A549 (cell line): ENCODE measurements at regions not wholly inside any gene's neighbourhood (a gene's known extent, or its start where the extent isn't known, plus 50 kb on each side); places are given as distances from the start of the nearest gene placed in this dataset.

Source experiments
- ATAC-seq, 2 experiments: fragments of 200-7000 bp in 1 of 2; fragments of >200 bp in 1 of 2; cut with Nextera tagmentation in 1 of 2; cut with Tn5 transposase in 1 of 2; 3 replicates each; pipeline versions ENCODE4 v1.8.0 to v1.9.1; 2018 to 2020; ENCODE audit warnings: mild to moderate bottlenecking in 1 of 2, moderate library complexity in 1 of 2
- CTCF ChIA-PET: fragments of 300-600 bp; sonication (Branson Sonifier 250); formaldehyde crosslinking; extraction: SDS; loops from one replicate; lab custom pipeline; 2021; ENCODE audit warnings: antibody characterized with exemption, inconsistent platforms; lab: Yijun Ruan, JAX
- POLR2A ChIA-PET: fragments of 350-600 bp; formaldehyde crosslinking; extraction: SDS; loops from one replicate; lab custom pipeline; 2021; ENCODE audit warnings: antibody characterized with exemption, inconsistent platforms; lab: Yijun Ruan, JAX
- DNase-seq, 2 experiments: peaks; one replicate each; pipeline versions ENCODE4 v3.0.0 to v3.0.0-alpha.2; 2011 to 2016; ENCODE audit warnings: low read depth in 1 of 2, low spot score in 1 of 2
- FAIRE-seq: peaks from 2 replicates; lab custom pipeline; 2011; peaks lifted over from hg19 to GRCh38; lab: Jason Lieb, UNC
- H3K27ac ChIP-seq, 2 experiments: fragments of >200 bp; sonication (Bioruptor Twin); formaldehyde crosslinking; 3 replicates each; pipeline ENCODE4 v1.5.1; 2016 to 2017
- H3K4me1 ChIP-seq: fragments of >200 bp; sonication (Bioruptor Twin); formaldehyde crosslinking; 3 replicates; pipeline ENCODE4 v1.6.1; 2016
- H3K4me2 ChIP-seq: fragments of >200 bp; sonication (Bioruptor Twin); formaldehyde crosslinking; 3 replicates; pipeline ENCODE4 v1.6.1; 2016
- H3K4me3 ChIP-seq: fragments of >200 bp; sonication (Bioruptor Twin); formaldehyde crosslinking; 3 replicates; pipeline ENCODE4 v1.5.1; 2016
- H3K9me3 ChIP-seq: fragments of >200 bp; sonication (Bioruptor Twin); formaldehyde crosslinking; 3 replicates; pipeline ENCODE4 v1.6.1; 2016
- CBX2 ChIP-seq: fragments of 200-600 bp; sonication (generic); IDR thresholded peaks from 2 replicates; pipeline ENCODE4 v1.6.1; 2016; ENCODE audit warnings: low read depth, mild to moderate bottlenecking, borderline replicate concordance
- CBX8 ChIP-seq: fragments of 200-600 bp; sonication (generic); IDR thresholded peaks from 2 replicates; pipeline ENCODE4 v1.6.1; 2016
- CEBPB ChIP-seq, 2 experiments: fragments of >200 bp in 1 of 2; sonication (Bioruptor Twin) in 1 of 2; formaldehyde crosslinking in 1 of 2; IDR thresholded peaks; 2 replicates each; pipeline ENCODE4 v1.6.1; 2012 to 2016
- EHF ChIP-seq: fragments of 250-450 bp; sonication (Bioruptor Pico); IDR thresholded peaks from 2 replicates; pipeline ENCODE4 v1.5.0; 2020; ENCODE audit warnings: mild to moderate bottlenecking
- ESRRA ChIP-seq: fragments of 150-350 bp; IDR thresholded peaks from 2 replicates; pipeline ENCODE4 v1.6.1; 2014; ENCODE audit warnings: mild to moderate bottlenecking, low read length, borderline replicate concordance
- FOSB ChIP-seq: fragments of 250-450 bp; sonication (Bioruptor Pico); IDR thresholded peaks from 2 replicates; pipeline ENCODE4 v1.5.0; 2020; ENCODE audit warnings: mild to moderate bottlenecking, moderate library complexity
- FOXS1 ChIP-seq: fragments of 250-450 bp; sonication (Bioruptor Pico); IDR thresholded peaks from 2 replicates; pipeline ENCODE4 v1.5.0; 2020; ENCODE audit warnings: mild to moderate bottlenecking, moderate library complexity
- HOXB13 ChIP-seq: fragments of 250-450 bp; sonication (Bioruptor Pico); IDR thresholded peaks from 2 replicates; pipeline ENCODE4 v1.5.0; 2020; ENCODE audit warnings: low read depth, mild to moderate bottlenecking, moderate library complexity
- JUNB ChIP-seq: fragments of >200 bp; sonication (Bioruptor Twin); formaldehyde crosslinking; IDR thresholded peaks from 2 replicates; pipeline ENCODE4 v1.6.1; 2016
- MAZ ChIP-seq: fragments of 150-350 bp; IDR thresholded peaks from 2 replicates; pipeline ENCODE4 v1.6.1; 2014; ENCODE audit warnings: antibody characterized with exemption, low read depth, low read length, borderline replicate concordance
- NFE2L2 ChIP-seq: fragments of 150-350 bp; conservative IDR thresholded peaks from 2 replicates; pipeline ENCODE4 v1.6.1; 2014; ENCODE audit warnings: low read length
- NPAS2 ChIP-seq: fragments of 250-450 bp; sonication (Bioruptor Pico); IDR thresholded peaks from 2 replicates; pipeline ENCODE4 v1.8.0; 2022; ENCODE audit warnings: mild to moderate bottlenecking, moderate library complexity, borderline replicate concordance
- RARB ChIP-seq: fragments of 250-450 bp; sonication (Bioruptor Pico); IDR thresholded peaks from 2 replicates; pipeline ENCODE4 v1.8.0; 2021; ENCODE audit warnings: mild to moderate bottlenecking, moderate library complexity
- RFX5 ChIP-seq: fragments of 450-650 bp; IDR thresholded peaks from 2 replicates; pipeline ENCODE4 v1.7.1; 2014; ENCODE audit warnings: antibody characterized with exemption, mild to moderate bottlenecking, moderate library complexity
- SMC3 ChIP-seq: fragments of >200 bp; sonication (Bioruptor Twin); formaldehyde crosslinking; IDR thresholded peaks from 3 replicates; pipeline ENCODE4 v1.6.1; 2018; ENCODE audit warnings: inconsistent platforms
- SREBF2 ChIP-seq: fragments of 450-650 bp; IDR thresholded peaks from 2 replicates; pipeline ENCODE4 v1.6.1; 2014; ENCODE audit warnings: mild to moderate bottlenecking, moderate library complexity
- ZFP36 ChIP-seq: fragments of 450-650 bp; IDR thresholded peaks from 2 replicates; pipeline ENCODE4 v1.6.1; 2014; ENCODE audit warnings: borderline replicate concordance; ENCODE audit not compliant: partially characterized antibody
- ZNF302 ChIP-seq: fragments of 250-450 bp; sonication (Bioruptor Pico); IDR thresholded peaks from 2 replicates; pipeline ENCODE4 v1.9.0; 2021; ENCODE audit warnings: inconsistent platforms, mild to moderate bottlenecking, moderate library complexity
- WGBS: methylation state at CpG from one replicate; pipeline ENCODE4 v1.1.6; 2017; ENCODE audit errors: missing lambda C conversion rate; 5-methylcytosine and 5-hydroxymethylcytosine counted together
- TF ChIP-seq, protein P1 (sequence below): IDR thresholded peaks from 2 replicates; pipeline ENCODE4 v1.6.1; 2012
- TF ChIP-seq, protein P2 (sequence below): fragments of >200 bp; sonication (Bioruptor Twin); formaldehyde crosslinking; IDR thresholded peaks from 2 replicates; pipeline ENCODE4 v1.6.1; 2016
- TF ChIP-seq, protein P3 (sequence below): IDR thresholded peaks from 2 replicates; pipeline ENCODE4 v1.6.1; 2012
- TF ChIP-seq, protein P4 (sequence below): fragments of 200-600 bp; sonication (generic); IDR thresholded peaks from 2 replicates; pipeline ENCODE4 v1.6.1; 2016; ENCODE audit warnings: antibody characterized with exemption, mild to moderate bottlenecking, moderate library complexity

GRCh38 chr4:15294202-15294601 is 133.6 kb upstream of the C1QTNF7 start:
- H3K4me1 ChIP-seq = no peaks in the 10 kb centered on the region
- no peak overlapping the region for H3K27ac ChIP-seq
- ChIA-PET CTCF (interaction anchor here (1.1 to 1.4 kb wide), 2 partner anchors 55 to 164 kb away, joined by 5 to 6 read pairs; no protein-coding TSS in a partner anchor), POLR2A (no interaction called here)
- H3K4me3 ChIP-seq = no peak overlapping the region
- FAIRE-seq = no peak
- no peak for DNase-seq
- no peak for ATAC-seq
- WGBS = 85% methylated on average over 1 of the region's 1 CpG
- H3K9me3 ChIP-seq = no peaks in the 10 kb centered on the region
- TF ChIP-seq ZNF302 (CRISPR knock-in tag) (no peak), RFX5 (no peak), ZFP36 (no peak), FOXS1 (CRISPR knock-in tag) (no peak), MAZ (no peak), NFE2L2 (no peak), SREBF2 (no peak), CEBPB (IDR thresholded peaks at IDR 0.05) (no peak), EHF (CRISPR knock-in tag) (no peak), FOSB (no peak), RARB (CRISPR knock-in tag) (no peak), JUNB (no peak)
- TF ChIP-seq, protein P1, sequence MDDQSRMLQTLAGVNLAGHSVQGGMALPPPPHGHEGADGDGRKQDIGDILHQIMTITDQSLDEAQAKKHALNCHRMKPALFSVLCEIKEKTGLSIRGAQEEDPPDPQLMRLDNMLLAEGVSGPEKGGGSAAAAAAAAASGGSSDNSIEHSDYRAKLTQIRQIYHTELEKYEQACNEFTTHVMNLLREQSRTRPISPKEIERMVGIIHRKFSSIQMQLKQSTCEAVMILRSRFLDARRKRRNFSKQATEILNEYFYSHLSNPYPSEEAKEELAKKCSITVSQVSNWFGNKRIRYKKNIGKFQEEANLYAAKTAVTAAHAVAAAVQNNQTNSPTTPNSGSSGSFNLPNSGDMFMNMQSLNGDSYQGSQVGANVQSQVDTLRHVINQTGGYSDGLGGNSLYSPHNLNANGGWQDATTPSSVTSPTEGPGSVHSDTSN = no peak
- TF ChIP-seq, protein P2, sequence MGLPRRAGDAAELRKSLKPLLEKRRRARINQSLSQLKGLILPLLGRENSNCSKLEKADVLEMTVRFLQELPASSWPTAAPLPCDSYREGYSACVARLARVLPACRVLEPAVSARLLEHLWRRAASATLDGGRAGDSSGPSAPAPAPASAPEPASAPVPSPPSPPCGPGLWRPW = no peak
- no peak overlapping the region for H3K4me2 ChIP-seq

GRCh38 chr4:15294832-15295231 is 133.0 kb upstream of the C1QTNF7 start:
- H3K4me3 ChIP-seq = no peak overlapping the region
- FAIRE-seq (no peak), ATAC-seq (no peak), DNase-seq (no peak)
- ChIA-PET POLR2A (no interaction called here), CTCF (interaction anchor here (1.4 kb wide), 1 partner anchor 163 kb away, joined by 6 read pairs; no protein-coding TSS in a partner anchor)
- WGBS = 26% methylated on average over 4 of the region's 4 CpGs
- no peak for TF ChIP-seq CBX2
- H3K4me1 ChIP-seq = no peaks in the 10 kb centered on the region
- H3K27ac ChIP-seq = no peak overlapping the region
- H3K9me3 ChIP-seq = no peaks in the 10 kb centered on the region
- H3K4me2 ChIP-seq = no peak overlapping the region

DNA sequence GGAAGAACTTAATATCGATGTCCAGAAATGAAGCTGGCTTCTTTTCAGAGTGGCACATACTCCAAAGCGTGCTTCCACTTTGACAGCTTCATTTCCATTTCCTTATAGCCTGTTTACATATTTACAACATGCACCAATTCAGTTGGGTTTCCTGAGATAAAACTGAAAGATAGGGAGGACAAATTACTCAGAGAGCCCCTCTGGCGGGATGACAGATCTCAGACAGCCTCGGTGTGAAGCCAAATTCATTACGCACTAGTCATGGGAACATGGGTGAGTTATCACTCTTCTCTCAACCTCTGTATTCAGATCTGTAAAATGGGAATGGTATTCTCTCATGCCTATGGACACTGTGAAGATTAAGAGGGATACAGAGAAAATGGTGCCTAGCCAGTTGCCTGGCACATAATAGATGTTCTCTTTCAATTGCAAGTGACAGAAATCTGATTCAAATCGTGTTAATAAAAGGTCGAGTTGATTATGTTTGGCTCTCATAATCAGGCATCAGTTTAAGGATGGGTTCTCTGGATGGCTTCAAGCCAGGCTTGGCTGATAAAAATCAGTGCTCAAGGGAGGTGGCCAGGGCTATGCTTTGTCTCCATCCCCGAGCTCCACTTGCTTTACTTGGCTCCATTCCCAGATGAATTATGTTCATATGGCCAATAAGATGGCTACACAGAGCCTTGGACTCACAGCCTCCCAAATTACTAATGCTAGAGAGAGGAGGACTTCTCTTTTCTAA is 132.2 kb upstream of the C1QTNF7 start:
- no peak overlapping the region for H3K27ac ChIP-seq
- H3K4me3 ChIP-seq = no peak overlapping the region
- TF ChIP-seq ZNF302 (CRISPR knock-in tag) = no peak
- no peak for TF ChIP-seq NPAS2 (CRISPR knock-in tag)
- no peak for TF ChIP-seq ESRRA
- TF ChIP-seq, protein P3, sequence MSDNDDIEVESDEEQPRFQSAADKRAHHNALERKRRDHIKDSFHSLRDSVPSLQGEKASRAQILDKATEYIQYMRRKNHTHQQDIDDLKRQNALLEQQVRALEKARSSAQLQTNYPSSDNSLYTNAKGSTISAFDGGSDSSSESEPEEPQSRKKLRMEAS = no peak
- no peak for TF ChIP-seq CBX8
- no peak for TF ChIP-seq FOXS1 (CRISPR knock-in tag)
- no peak for TF ChIP-seq HOXB13 (CRISPR knock-in tag)
- no peak for TF ChIP-seq SMC3
- TF ChIP-seq, protein P4, sequence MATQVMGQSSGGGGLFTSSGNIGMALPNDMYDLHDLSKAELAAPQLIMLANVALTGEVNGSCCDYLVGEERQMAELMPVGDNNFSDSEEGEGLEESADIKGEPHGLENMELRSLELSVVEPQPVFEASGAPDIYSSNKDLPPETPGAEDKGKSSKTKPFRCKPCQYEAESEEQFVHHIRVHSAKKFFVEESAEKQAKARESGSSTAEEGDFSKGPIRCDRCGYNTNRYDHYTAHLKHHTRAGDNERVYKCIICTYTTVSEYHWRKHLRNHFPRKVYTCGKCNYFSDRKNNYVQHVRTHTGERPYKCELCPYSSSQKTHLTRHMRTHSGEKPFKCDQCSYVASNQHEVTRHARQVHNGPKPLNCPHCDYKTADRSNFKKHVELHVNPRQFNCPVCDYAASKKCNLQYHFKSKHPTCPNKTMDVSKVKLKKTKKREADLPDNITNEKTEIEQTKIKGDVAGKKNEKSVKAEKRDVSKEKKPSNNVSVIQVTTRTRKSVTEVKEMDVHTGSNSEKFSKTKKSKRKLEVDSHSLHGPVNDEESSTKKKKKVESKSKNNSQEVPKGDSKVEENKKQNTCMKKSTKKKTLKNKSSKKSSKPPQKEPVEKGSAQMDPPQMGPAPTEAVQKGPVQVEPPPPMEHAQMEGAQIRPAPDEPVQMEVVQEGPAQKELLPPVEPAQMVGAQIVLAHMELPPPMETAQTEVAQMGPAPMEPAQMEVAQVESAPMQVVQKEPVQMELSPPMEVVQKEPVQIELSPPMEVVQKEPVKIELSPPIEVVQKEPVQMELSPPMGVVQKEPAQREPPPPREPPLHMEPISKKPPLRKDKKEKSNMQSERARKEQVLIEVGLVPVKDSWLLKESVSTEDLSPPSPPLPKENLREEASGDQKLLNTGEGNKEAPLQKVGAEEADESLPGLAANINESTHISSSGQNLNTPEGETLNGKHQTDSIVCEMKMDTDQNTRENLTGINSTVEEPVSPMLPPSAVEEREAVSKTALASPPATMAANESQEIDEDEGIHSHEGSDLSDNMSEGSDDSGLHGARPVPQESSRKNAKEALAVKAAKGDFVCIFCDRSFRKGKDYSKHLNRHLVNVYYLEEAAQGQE = no peak
- no peaks in the 10 kb centered on the region for H3K9me3 ChIP-seq
- ATAC-seq (no peak), FAIRE-seq (no peak), DNase-seq (no peak)
- no peak overlapping the region for H3K4me2 ChIP-seq
- 46% methylated on average over 8 of the region's 8 CpGs for WGBS
- CTCF ChIA-PET = no interaction called here
- POLR2A ChIA-PET = no interaction called here
- H3K4me1 ChIP-seq = no peaks in the 10 kb centered on the region
